Liver (tissue), 8 donors: ENCODE measurements at regions not wholly inside any gene's neighbourhood (a gene's known extent, or its start where the extent isn't known, plus 50 kb on each side); places are given as distances from the start of the nearest gene placed in this dataset.

Experiments used
- DNase-seq: peaks from one replicate; pipeline ENCODE4 v3.0.0-alpha.2; 2017; ENCODE audit warnings: low spot score
- H3K27ac ChIP-seq, 2 donors: one replicate each; pipeline ENCODE4 v1.7.0; 2013; ENCODE audit warnings: inconsistent platforms in 2 of 2, low read length in 2 of 2, control low read depth in 1 of 2, low read depth in 1 of 2, mild to moderate bottlenecking in 1 of 2
- H3K27me3 ChIP-seq, 4 donors: one replicate each; pipeline versions ENCODE4 v1.6.1 to v1.7.0; 2013; ENCODE audit warnings: low read length in 3 of 4, inconsistent platforms in 1 of 4, mild to moderate bottlenecking in 1 of 4, moderate library complexity in 1 of 4; ENCODE audit not compliant: control insufficient read depth in 4 of 4, insufficient read depth in 4 of 4
- H3K36me3 ChIP-seq, 4 donors: one replicate each; pipeline versions ENCODE4 v1.6.1 to v1.7.0; 2013; ENCODE audit warnings: low read length in 3 of 4, mild to moderate bottlenecking in 3 of 4, low read depth in 1 of 4, moderate library complexity in 1 of 4; ENCODE audit not compliant: control insufficient read depth in 4 of 4, insufficient read depth in 3 of 4
- H3K4me1 ChIP-seq, 4 donors: one replicate each; pipeline versions ENCODE4 v1.6.1 to v1.7.0; 2013; ENCODE audit warnings: low read length in 3 of 4, mild to moderate bottlenecking in 3 of 4, moderate library complexity in 1 of 4; ENCODE audit not compliant: control insufficient read depth in 4 of 4, insufficient read depth in 4 of 4
- H3K4me3 ChIP-seq, 3 donors: one replicate each; pipeline versions ENCODE4 v1.6.1 to v1.7.0; 2013; ENCODE audit warnings: low read length in 3 of 3, control low read depth in 1 of 3, low read depth in 1 of 3, mild to moderate bottlenecking in 1 of 3
- H3K9ac ChIP-seq, 2 donors: one replicate each; pipeline ENCODE4 v1.7.0; 2013; ENCODE audit warnings: low read length in 2 of 2, mild to moderate bottlenecking in 2 of 2, moderate library complexity in 2 of 2, control low read depth in 1 of 2, low read depth in 1 of 2
- H3K9me3 ChIP-seq, 4 donors: one replicate each; pipeline versions ENCODE4 v1.6.1 to v1.7.0; 2013; ENCODE audit warnings: low read length in 3 of 4; ENCODE audit not compliant: control insufficient read depth in 4 of 4
- EGR1 ChIP-seq, 2 donors: IDR thresholded peaks; 2 replicates each; pipeline ENCODE4 v1.6.1; 2016 to 2018; ENCODE audit warnings: antibody characterized with exemption in 2 of 2, low read depth in 2 of 2
- FOXA1 ChIP-seq: IDR thresholded peaks from 2 replicates; pipeline ENCODE4 v1.6.1; 2016; ENCODE audit warnings: antibody characterized with exemption
- FOXA2 ChIP-seq: IDR thresholded peaks from 2 replicates; pipeline ENCODE4 v1.6.1; 2016; ENCODE audit warnings: antibody characterized with exemption
- GABPA ChIP-seq, 2 donors: IDR thresholded peaks in 1 of 2; conservative IDR thresholded peaks in 1 of 2; 2 replicates each; pipeline ENCODE4 v1.6.1; 2016; ENCODE audit warnings: antibody characterized with exemption in 2 of 2, mild to moderate bottlenecking in 1 of 2, moderate library complexity in 1 of 2
- HNF4A ChIP-seq, 2 donors: conservative IDR thresholded peaks; 2 replicates each; pipeline ENCODE4 v1.6.1; 2016; ENCODE audit warnings: antibody characterized with exemption in 2 of 2, mild to moderate bottlenecking in 2 of 2
- HNF4G ChIP-seq: IDR thresholded peaks from 2 replicates; pipeline ENCODE4 v1.6.1; 2016; ENCODE audit warnings: antibody characterized with exemption
- JUND ChIP-seq, 2 donors: IDR thresholded peaks; 2 replicates each; pipeline ENCODE4 v1.6.1; 2016; ENCODE audit warnings: antibody characterized with exemption in 2 of 2
- NR2F2 ChIP-seq: IDR thresholded peaks from 2 replicates; pipeline ENCODE4 v1.6.1; 2016; ENCODE audit warnings: antibody characterized with exemption
- RAD21 ChIP-seq, 2 donors: IDR thresholded peaks; 2 replicates each; pipeline ENCODE4 v1.6.1; 2016; ENCODE audit warnings: antibody characterized with exemption in 2 of 2, mild to moderate bottlenecking in 2 of 2
- RXRA ChIP-seq, 2 donors: IDR thresholded peaks; 2 replicates each; pipeline ENCODE4 v1.6.1; 2017 to 2018; ENCODE audit warnings: antibody characterized with exemption in 2 of 2, mild to moderate bottlenecking in 1 of 2
- SP1 ChIP-seq: IDR thresholded peaks from 2 replicates; pipeline ENCODE4 v1.6.1; 2018; ENCODE audit warnings: antibody characterized with exemption, mild to moderate bottlenecking
- TAF1 ChIP-seq: conservative IDR thresholded peaks from 2 replicates; pipeline ENCODE4 v1.6.1; 2016; ENCODE audit warnings: antibody characterized with exemption, mild to moderate bottlenecking
- YY1 ChIP-seq: IDR thresholded peaks from 2 replicates; pipeline ENCODE4 v1.6.1; 2016; ENCODE audit warnings: antibody characterized with exemption, mild to moderate bottlenecking
- WGBS: extraction: QIAGEN DNeasy Blood & Tissue Kit; methylation state at CpG from one replicate; pipeline ENCODE4 v1.1.7; 2013; 5-methylcytosine and 5-hydroxymethylcytosine counted together
- TF ChIP-seq, protein P1 (sequence below): fragments of 150-350 bp; IDR thresholded peaks from 2 replicates; pipeline ENCODE4 v1.5.1; 2017; ENCODE audit warnings: improper control_type of control experiment, low read depth, low read length; ENCODE audit not compliant: missing input control
- TF ChIP-seq, protein P2 (sequence below): IDR thresholded peaks from 2 replicates; pipeline ENCODE4 v1.6.1; 2016; ENCODE audit warnings: antibody characterized with exemption
- TF ChIP-seq, protein P3 (sequence below): IDR thresholded peaks from 2 replicates; pipeline ENCODE4 v1.6.1; 2016; ENCODE audit warnings: antibody characterized with exemption
- TF ChIP-seq, protein P4 (sequence below): IDR thresholded peaks from 2 replicates; pipeline ENCODE4 v1.6.1; 2016; ENCODE audit warnings: antibody characterized with exemption
- TF ChIP-seq, protein P5 (sequence below): IDR thresholded peaks from 2 replicates; pipeline ENCODE4 v1.6.1; 2016; ENCODE audit warnings: antibody characterized with exemption, mild to moderate bottlenecking
- donor health status: healthy.
- donor health status: healthy.
- donor health status: healthy.
- donor health status: healthy.
- donor health status: healthy.

DNA sequence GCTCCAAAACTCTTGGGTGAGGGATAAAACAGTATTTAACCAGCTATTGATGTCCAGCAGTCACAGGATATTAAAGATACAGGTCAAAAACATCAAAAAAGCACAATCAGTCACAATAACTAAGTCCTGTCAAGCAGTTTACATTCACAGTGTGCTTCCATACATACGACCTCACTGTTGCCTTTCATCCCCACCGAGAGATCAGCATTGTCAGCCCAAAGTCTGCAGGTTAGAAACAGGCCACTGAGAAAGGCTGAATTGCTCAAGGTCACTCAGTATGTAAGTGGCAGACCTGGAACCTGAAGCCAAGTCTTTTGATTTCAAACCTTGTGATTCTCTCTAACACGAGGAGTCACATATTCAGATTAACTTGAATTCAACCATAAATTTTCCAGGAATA is 124.9 kb downstream of the GXYLT1 start:
- Histone ChIP-seq H3K4me3 (no peak overlapping the region), H3K27me3 (no peaks in the 10 kb centered on the region), H3K9ac (no peak overlapping the region), H3K27ac (no peak overlapping the region), H3K36me3 (no peaks in the 10 kb centered on the region), H3K4me1 (peaks cover 0 to 4% (median 2%) of the 10 kb centered on the region in 4 donors), H3K9me3 (no peaks in the 10 kb centered on the region)
- no peak for DNase-seq
- WGBS, result 63% methylated on average over 3 of the region's 3 CpGs
- TF ChIP-seq HNF4A (conservative IDR thresholded peaks at IDR 0.05), result no peak
- TF ChIP-seq NR2F2, result no peak
- no peak for TF ChIP-seq HNF4G
- TF ChIP-seq, protein P1, sequence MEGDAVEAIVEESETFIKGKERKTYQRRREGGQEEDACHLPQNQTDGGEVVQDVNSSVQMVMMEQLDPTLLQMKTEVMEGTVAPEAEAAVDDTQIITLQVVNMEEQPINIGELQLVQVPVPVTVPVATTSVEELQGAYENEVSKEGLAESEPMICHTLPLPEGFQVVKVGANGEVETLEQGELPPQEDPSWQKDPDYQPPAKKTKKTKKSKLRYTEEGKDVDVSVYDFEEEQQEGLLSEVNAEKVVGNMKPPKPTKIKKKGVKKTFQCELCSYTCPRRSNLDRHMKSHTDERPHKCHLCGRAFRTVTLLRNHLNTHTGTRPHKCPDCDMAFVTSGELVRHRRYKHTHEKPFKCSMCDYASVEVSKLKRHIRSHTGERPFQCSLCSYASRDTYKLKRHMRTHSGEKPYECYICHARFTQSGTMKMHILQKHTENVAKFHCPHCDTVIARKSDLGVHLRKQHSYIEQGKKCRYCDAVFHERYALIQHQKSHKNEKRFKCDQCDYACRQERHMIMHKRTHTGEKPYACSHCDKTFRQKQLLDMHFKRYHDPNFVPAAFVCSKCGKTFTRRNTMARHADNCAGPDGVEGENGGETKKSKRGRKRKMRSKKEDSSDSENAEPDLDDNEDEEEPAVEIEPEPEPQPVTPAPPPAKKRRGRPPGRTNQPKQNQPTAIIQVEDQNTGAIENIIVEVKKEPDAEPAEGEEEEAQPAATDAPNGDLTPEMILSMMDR, result no peak
- TF ChIP-seq, protein P2, sequence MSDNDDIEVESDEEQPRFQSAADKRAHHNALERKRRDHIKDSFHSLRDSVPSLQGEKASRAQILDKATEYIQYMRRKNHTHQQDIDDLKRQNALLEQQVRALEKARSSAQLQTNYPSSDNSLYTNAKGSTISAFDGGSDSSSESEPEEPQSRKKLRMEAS, result no peak
- TF ChIP-seq TAF1, result no peak
- TF ChIP-seq FOXA1, result no peak
- no peak for TF ChIP-seq JUND (IDR thresholded peaks at IDR 0.05)
- no peak for TF ChIP-seq RAD21 (IDR thresholded peaks at IDR 0.05)
- TF ChIP-seq, protein P3, sequence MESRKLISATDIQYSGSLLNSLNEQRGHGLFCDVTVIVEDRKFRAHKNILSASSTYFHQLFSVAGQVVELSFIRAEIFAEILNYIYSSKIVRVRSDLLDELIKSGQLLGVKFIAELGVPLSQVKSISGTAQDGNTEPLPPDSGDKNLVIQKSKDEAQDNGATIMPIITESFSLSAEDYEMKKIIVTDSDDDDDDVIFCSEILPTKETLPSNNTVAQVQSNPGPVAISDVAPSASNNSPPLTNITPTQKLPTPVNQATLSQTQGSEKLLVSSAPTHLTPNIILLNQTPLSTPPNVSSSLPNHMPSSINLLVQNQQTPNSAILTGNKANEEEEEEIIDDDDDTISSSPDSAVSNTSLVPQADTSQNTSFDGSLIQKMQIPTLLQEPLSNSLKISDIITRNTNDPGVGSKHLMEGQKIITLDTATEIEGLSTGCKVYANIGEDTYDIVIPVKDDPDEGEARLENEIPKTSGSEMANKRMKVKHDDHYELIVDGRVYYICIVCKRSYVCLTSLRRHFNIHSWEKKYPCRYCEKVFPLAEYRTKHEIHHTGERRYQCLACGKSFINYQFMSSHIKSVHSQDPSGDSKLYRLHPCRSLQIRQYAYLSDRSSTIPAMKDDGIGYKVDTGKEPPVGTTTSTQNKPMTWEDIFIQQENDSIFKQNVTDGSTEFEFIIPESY, result no peak
- no peak for TF ChIP-seq RXRA (IDR thresholded peaks at IDR 0.05)
- no peak for TF ChIP-seq SP1
- TF ChIP-seq, protein P4, sequence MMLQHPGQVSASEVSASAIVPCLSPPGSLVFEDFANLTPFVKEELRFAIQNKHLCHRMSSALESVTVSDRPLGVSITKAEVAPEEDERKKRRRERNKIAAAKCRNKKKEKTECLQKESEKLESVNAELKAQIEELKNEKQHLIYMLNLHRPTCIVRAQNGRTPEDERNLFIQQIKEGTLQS, result no peak
- no peak for TF ChIP-seq YY1
- no peak for TF ChIP-seq FOXA2
- TF ChIP-seq EGR1 (IDR thresholded peaks at IDR 0.05; ENCODE audit: low read depth in 2 of 2), result no peak
- TF ChIP-seq GABPA (IDR thresholded peaks at IDR 0.05 in 1 of 2, conservative IDR thresholded peaks at IDR 0.05 in 1 of 2), result no peak
- TF ChIP-seq, protein P5, sequence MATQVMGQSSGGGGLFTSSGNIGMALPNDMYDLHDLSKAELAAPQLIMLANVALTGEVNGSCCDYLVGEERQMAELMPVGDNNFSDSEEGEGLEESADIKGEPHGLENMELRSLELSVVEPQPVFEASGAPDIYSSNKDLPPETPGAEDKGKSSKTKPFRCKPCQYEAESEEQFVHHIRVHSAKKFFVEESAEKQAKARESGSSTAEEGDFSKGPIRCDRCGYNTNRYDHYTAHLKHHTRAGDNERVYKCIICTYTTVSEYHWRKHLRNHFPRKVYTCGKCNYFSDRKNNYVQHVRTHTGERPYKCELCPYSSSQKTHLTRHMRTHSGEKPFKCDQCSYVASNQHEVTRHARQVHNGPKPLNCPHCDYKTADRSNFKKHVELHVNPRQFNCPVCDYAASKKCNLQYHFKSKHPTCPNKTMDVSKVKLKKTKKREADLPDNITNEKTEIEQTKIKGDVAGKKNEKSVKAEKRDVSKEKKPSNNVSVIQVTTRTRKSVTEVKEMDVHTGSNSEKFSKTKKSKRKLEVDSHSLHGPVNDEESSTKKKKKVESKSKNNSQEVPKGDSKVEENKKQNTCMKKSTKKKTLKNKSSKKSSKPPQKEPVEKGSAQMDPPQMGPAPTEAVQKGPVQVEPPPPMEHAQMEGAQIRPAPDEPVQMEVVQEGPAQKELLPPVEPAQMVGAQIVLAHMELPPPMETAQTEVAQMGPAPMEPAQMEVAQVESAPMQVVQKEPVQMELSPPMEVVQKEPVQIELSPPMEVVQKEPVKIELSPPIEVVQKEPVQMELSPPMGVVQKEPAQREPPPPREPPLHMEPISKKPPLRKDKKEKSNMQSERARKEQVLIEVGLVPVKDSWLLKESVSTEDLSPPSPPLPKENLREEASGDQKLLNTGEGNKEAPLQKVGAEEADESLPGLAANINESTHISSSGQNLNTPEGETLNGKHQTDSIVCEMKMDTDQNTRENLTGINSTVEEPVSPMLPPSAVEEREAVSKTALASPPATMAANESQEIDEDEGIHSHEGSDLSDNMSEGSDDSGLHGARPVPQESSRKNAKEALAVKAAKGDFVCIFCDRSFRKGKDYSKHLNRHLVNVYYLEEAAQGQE, result no peak
